ENCODE measurements at regions not wholly inside any gene's neighbourhood (a gene's known extent, or its start where the extent isn't known, plus 50 kb on each side); places are given as distances from the start of the nearest gene placed in this dataset.

- peaks cover 5% of the 10 kb centered on the region for H3K9me3 Mint-ChIP-seq
- no peak overlapping the region for H3K4me3 Mint-ChIP-seq
- POLR2A ChIA-PET = interaction anchor here (0.6 kb wide), 1 partner anchor 748 kb away, joined by 3 read pairs; no protein-coding TSS in a partner anchor
- no peaks in the 10 kb centered on the region; the same call in 1 of the 2 replicates for H3K36me3 Mint-ChIP-seq
- H3K27me3 Mint-ChIP-seq (ENCODE audit: low read depth) = no peaks in the 10 kb centered on the region
- DNase-seq (ENCODE audit: low spot score) (no peak), ATAC-seq (no peak)
- no peaks in the 10 kb centered on the region for H3K4me1 Mint-ChIP-seq
- CTCF ChIA-PET = no interaction called here
- TF ChIP-seq RORB (CRISPR knock-in tag; IDR thresholded peaks at IDR 0.05) = no peak
- TF ChIP-seq FOXP1 (CRISPR knock-in tag; IDR thresholded peaks at IDR 0.05; ENCODE audit: borderline replicate concordance) = no peak
- no peak for TF ChIP-seq ZNF671 (CRISPR knock-in tag; IDR thresholded peaks at IDR 0.05)
- no peak for TF ChIP-seq ZNF416 (CRISPR knock-in tag; IDR thresholded peaks at IDR 0.05)
- no peak for TF ChIP-seq RELA (CRISPR knock-in tag; IDR thresholded peaks at IDR 0.05; ENCODE audit: borderline replicate concordance)
- no peak for TF ChIP-seq USF2 (CRISPR knock-in tag; IDR thresholded peaks at IDR 0.05)
- TF ChIP-seq ESRRA (CRISPR knock-in tag; IDR thresholded peaks at IDR 0.05; ENCODE audit: borderline replicate concordance) = no peak
- no peak for TF ChIP-seq FOXJ3 (CRISPR knock-in tag; IDR thresholded peaks at IDR 0.05; ENCODE audit: borderline replicate concordance)
- no peak for TF ChIP-seq EMX1 (CRISPR knock-in tag; IDR thresholded peaks at IDR 0.05)
- no peak for TF ChIP-seq ATF2 (CRISPR knock-in tag; IDR thresholded peaks at IDR 0.05; ENCODE audit: borderline replicate concordance, low read depth)
- no peak for TF ChIP-seq TEAD4 (CRISPR knock-in tag; IDR thresholded peaks at IDR 0.05)
- TF ChIP-seq ATF1 (CRISPR knock-in tag; IDR thresholded peaks at IDR 0.05) = no peak
- no peak for TF ChIP-seq TEAD1 (CRISPR knock-in tag; IDR thresholded peaks at IDR 0.05)
- no peak for TF ChIP-seq ZNF281 (CRISPR knock-in tag; IDR thresholded peaks at IDR 0.05)
- TF ChIP-seq SP1 (CRISPR knock-in tag; conservative IDR thresholded peaks at IDR 0.05) = no peak
- TF ChIP-seq JAZF1 (CRISPR knock-in tag; IDR thresholded peaks at IDR 0.05) = no peak
- no peak for TF ChIP-seq MAX (CRISPR knock-in tag; IDR thresholded peaks at IDR 0.05)
- TF ChIP-seq STAT6 (CRISPR knock-in tag; conservative IDR thresholded peaks at IDR 0.05; ENCODE audit: low read depth) = no peak
- TF ChIP-seq ELF4 (CRISPR knock-in tag; IDR thresholded peaks at IDR 0.05; ENCODE audit: low read depth) = no peak
- no peak overlapping the region for H3K27ac Mint-ChIP-seq
These were observed 1324.1 kb upstream of the SLC39A10 start for GRCh38 chr2:194332799-194333490.

Data from WTC11 (cell line).